ENCODE measurements at regions not wholly inside any gene's neighbourhood (a gene's known extent, or its start where the extent isn't known, plus 50 kb on each side); places are given as distances from the start of the nearest gene placed in this dataset.

- Histone ChIP-seq H3K4me3 (ENCODE audit: low read length) (no peak overlapping the region), H2AFZ (ENCODE audit: low read depth, low read length) (no peak overlapping the region), H3K9me3 (ENCODE audit: low read length) (no peaks in the 10 kb centered on the region), H3K4me1 (ENCODE audit: insufficient read depth, low read length) (peaks cover under 1% of the 10 kb centered on the region), H3K36me3 (ENCODE audit: insufficient read depth, low read length) (no peaks in the 10 kb centered on the region), H3K27me3 (ENCODE audit: insufficient read depth, low read length) (no peaks in the 10 kb centered on the region)
Measured at GRCh38 chr5:175388531-175388930, 55.5 kb downstream of the DRD1 start.

DNA sequence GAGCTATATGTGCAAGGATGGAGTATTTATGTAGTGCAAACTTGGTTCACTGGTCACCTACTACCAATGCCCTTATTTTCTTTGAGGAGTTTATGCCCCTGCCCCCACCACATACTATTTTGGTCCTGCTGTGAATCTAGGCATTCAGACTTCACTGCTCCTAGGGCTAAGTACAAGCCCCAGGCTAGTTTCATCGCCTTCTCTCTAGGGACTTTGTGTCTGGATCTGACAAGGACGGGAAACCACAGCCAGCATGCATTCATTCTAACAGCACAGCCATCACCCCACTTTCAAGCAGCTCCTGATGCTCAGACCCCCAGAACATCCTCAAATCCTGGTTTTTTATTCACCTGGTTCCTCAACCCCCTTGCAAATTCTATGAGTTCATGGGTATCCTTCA lies 56.8 kb downstream of the DRD1 start:
- no peaks in the 10 kb centered on the region for H3K9me3 ChIP-seq (ENCODE audit: low read length)
- H3K4me3 ChIP-seq (ENCODE audit: low read length) = no peak overlapping the region
- H3K4me1 ChIP-seq (ENCODE audit: insufficient read depth, low read length) = peaks cover 7% of the 10 kb centered on the region
- H3K27me3 ChIP-seq (ENCODE audit: insufficient read depth, low read length) = no peaks in the 10 kb centered on the region
- no peak overlapping the region for H2AFZ ChIP-seq (ENCODE audit: low read depth, low read length)
- no peaks in the 10 kb centered on the region for H3K36me3 ChIP-seq (ENCODE audit: insufficient read depth, low read length)

DNA sequence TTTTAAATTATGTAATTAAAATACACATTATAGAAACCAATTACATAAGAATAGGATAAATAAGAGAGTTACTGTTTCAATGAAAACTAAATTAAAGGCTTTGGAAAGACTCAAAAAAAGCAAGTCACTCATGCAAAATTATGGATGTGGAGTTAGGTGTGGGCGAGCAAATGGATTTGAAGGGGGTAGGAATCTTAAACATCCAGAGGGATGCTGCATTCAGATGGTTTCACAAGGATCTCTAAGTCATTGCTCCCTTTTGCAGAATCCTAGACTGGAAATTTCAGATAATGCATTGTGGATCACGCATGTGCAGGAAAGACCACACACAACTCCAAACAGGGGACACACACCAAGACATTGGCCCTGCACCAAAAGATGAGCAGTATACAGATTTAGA lies 57.5 kb downstream of the DRD1 start:
- Histone ChIP-seq H3K4me1 (ENCODE audit: insufficient read depth, low read length) (peaks cover 7% of the 10 kb centered on the region), H3K4me3 (ENCODE audit: low read length) (no peak overlapping the region), H3K27me3 (ENCODE audit: insufficient read depth, low read length) (no peaks in the 10 kb centered on the region), H2AFZ (ENCODE audit: low read depth, low read length) (no peak overlapping the region), H3K36me3 (ENCODE audit: insufficient read depth, low read length) (no peaks in the 10 kb centered on the region), H3K9me3 (ENCODE audit: low read length) (no peaks in the 10 kb centered on the region)

GRCh38 chr5:175385691-175386362 lies 58.2 kb downstream of the DRD1 start:
- Histone ChIP-seq H2AFZ (ENCODE audit: low read depth, low read length) (no peak overlapping the region), H3K4me1 (ENCODE audit: insufficient read depth, low read length) (peaks cover 7% of the 10 kb centered on the region), H3K4me3 (ENCODE audit: low read length) (no peak overlapping the region), H3K27me3 (ENCODE audit: insufficient read depth, low read length) (no peaks in the 10 kb centered on the region), H3K9me3 (ENCODE audit: low read length) (no peaks in the 10 kb centered on the region), H3K36me3 (ENCODE audit: insufficient read depth, low read length) (no peaks in the 10 kb centered on the region)

GRCh38 chr5:175384724-175385552 lies 59.0 kb downstream of the DRD1 start:
- Histone ChIP-seq H3K4me1 (ENCODE audit: insufficient read depth, low read length) (peaks cover 7% of the 10 kb centered on the region), H2AFZ (ENCODE audit: low read depth, low read length) (no peak overlapping the region), H3K9me3 (ENCODE audit: low read length) (no peaks in the 10 kb centered on the region), H3K4me3 (ENCODE audit: low read length) (no peak overlapping the region), H3K27me3 (ENCODE audit: insufficient read depth, low read length) (no peaks in the 10 kb centered on the region), H3K36me3 (ENCODE audit: insufficient read depth, low read length) (no peaks in the 10 kb centered on the region)

DNA sequence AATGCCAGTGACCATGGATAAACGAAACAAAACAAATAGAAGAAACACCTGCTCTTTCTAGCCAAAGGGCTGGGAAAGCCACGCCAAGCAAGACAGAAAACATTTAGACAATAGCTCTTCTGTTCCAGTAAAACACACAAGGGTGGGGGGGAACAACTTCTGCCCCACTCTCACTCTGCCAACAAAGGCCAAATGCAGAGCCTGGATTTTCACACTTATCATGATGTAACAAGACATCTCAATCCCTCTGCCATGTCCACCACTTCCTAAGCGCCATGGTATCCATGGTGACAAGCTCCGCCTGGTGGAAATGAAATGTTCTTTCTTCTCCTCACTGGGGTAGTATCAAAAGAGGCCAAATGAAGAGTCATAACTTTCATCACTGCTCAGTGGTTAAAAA lies 60.6 kb downstream of the DRD1 start:
- Histone ChIP-seq H3K36me3 (ENCODE audit: insufficient read depth, low read length) (no peaks in the 10 kb centered on the region), H3K4me1 (ENCODE audit: insufficient read depth, low read length) (peaks cover 7% of the 10 kb centered on the region), H2AFZ (ENCODE audit: low read depth, low read length) (peak overlapping the region; percentile 41), H3K27me3 (ENCODE audit: insufficient read depth, low read length) (no peaks in the 10 kb centered on the region), H3K9me3 (ENCODE audit: low read length) (no peaks in the 10 kb centered on the region), H3K4me3 (ENCODE audit: low read length) (no peak overlapping the region)

GRCh38 chr5:175382171-175382570 lies 61.8 kb downstream of the DRD1 start:
- Histone ChIP-seq H3K27me3 (ENCODE audit: insufficient read depth, low read length) (no peaks in the 10 kb centered on the region), H3K4me1 (ENCODE audit: insufficient read depth, low read length) (peaks cover 7% of the 10 kb centered on the region), H3K36me3 (ENCODE audit: insufficient read depth, low read length) (no peaks in the 10 kb centered on the region)

DNA sequence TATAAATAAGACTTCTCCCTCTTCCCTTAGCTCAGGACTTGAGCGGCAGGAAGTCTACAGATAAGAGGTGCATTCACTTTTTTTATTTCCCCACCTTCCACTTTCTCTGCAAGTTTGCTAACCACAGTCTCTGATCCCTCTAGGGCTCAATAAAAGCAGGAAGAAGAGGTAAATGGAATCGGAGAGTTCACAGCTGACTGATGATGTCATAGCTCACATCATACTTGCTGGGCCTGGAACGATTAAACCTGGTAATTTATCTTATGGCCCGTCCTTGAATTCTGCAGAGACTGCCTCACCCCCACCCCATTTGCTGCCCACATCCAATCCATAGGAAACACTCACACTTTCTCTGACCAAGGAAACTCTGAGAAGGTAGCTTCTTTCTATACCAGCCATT lies 62.9 kb downstream of the DRD1 start:
- H3K9me3 ChIP-seq (ENCODE audit: low read length) = no peaks in the 10 kb centered on the region

More at GRCh38 chr5:175382171-175382570, 61.8 kb downstream of the DRD1 start:
- no peaks in the 10 kb centered on the region for H3K9me3 ChIP-seq (ENCODE audit: low read length)
- H3K4me3 ChIP-seq (ENCODE audit: low read length) = no peak overlapping the region
- no peak overlapping the region for H2AFZ ChIP-seq (ENCODE audit: low read depth, low read length)

GRCh38 chr5:175380701-175381100 lies 63.3 kb downstream of the DRD1 start:
- no peaks in the 10 kb centered on the region for H3K9me3 ChIP-seq (ENCODE audit: low read length)
- peaks cover 7% of the 10 kb centered on the region for H3K4me1 ChIP-seq (ENCODE audit: insufficient read depth, low read length)
- H3K36me3 ChIP-seq (ENCODE audit: insufficient read depth, low read length) = no peaks in the 10 kb centered on the region
- H3K4me3 ChIP-seq (ENCODE audit: low read length) = no peak overlapping the region
- H3K27me3 ChIP-seq (ENCODE audit: insufficient read depth, low read length) = no peaks in the 10 kb centered on the region
- no peak overlapping the region for H2AFZ ChIP-seq (ENCODE audit: low read depth, low read length)

More for the DNA sequence above, 62.9 kb downstream of the DRD1 start:
- Histone ChIP-seq H3K36me3 (ENCODE audit: insufficient read depth, low read length) (no peaks in the 10 kb centered on the region), H2AFZ (ENCODE audit: low read depth, low read length) (no peak overlapping the region), H3K4me1 (ENCODE audit: insufficient read depth, low read length) (peaks cover 7% of the 10 kb centered on the region), H3K27me3 (ENCODE audit: insufficient read depth, low read length) (no peaks in the 10 kb centered on the region), H3K4me3 (ENCODE audit: low read length) (no peak overlapping the region)

- Histone ChIP-seq H3K4me3 (ENCODE audit: low read length) (no peak overlapping the region), H3K27me3 (ENCODE audit: insufficient read depth, low read length) (no peaks in the 10 kb centered on the region)
Measured at GRCh38 chr5:175379867-175380266, 64.1 kb downstream of the DRD1 start.

DNA sequence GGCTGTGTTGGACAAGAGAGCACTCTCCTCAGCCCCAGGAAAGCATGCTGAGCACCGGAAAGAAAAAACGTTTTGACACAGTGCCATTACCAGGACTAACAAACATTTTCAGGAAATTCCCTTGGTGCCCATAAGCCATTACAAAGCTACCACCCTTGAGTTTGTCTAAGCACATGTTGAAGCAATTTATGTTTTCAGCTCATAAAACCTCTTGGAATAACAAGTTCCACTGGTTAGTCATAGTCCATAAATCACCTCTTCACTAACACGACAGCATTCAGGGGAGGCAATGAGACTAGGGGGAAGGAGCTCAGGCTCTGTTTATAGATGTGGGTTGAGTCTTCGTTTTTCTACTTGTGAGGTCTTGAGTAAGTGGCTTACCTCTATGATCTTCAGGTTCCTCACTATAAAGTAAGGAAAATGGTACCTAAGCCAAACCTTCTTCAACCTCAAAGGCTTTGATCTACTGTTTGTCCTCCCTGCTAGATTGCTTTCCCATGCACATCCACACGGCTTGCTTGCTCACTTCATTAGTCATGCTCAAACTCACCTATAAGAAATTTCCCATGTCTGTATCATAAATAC lies 65.4 kb downstream of the DRD1 start:
- H2AFZ ChIP-seq (ENCODE audit: low read depth, low read length) = no peak overlapping the region
- no peaks in the 10 kb centered on the region for H3K36me3 ChIP-seq (ENCODE audit: insufficient read depth, low read length)
- H3K4me3 ChIP-seq (ENCODE audit: low read length) = no peak overlapping the region
- no peaks in the 10 kb centered on the region for H3K9me3 ChIP-seq (ENCODE audit: low read length)
- peaks cover 6% of the 10 kb centered on the region for H3K4me1 ChIP-seq (ENCODE audit: insufficient read depth, low read length)
- no peaks in the 10 kb centered on the region for H3K27me3 ChIP-seq (ENCODE audit: insufficient read depth, low read length)

More at GRCh38 chr5:175379867-175380266, 64.1 kb downstream of the DRD1 start:
- Histone ChIP-seq H2AFZ (ENCODE audit: low read depth, low read length) (no peak overlapping the region), H3K4me1 (ENCODE audit: insufficient read depth, low read length) (peaks cover 7% of the 10 kb centered on the region), H3K9me3 (ENCODE audit: low read length) (no peaks in the 10 kb centered on the region), H3K36me3 (ENCODE audit: insufficient read depth, low read length) (no peaks in the 10 kb centered on the region)

GRCh38 chr5:175377816-175378215 lies 66.2 kb downstream of the DRD1 start:
- Histone ChIP-seq H3K4me1 (ENCODE audit: insufficient read depth, low read length) (no peaks in the 10 kb centered on the region), H2AFZ (ENCODE audit: low read depth, low read length) (no peak overlapping the region), H3K9me3 (ENCODE audit: low read length) (no peaks in the 10 kb centered on the region)

DNA sequence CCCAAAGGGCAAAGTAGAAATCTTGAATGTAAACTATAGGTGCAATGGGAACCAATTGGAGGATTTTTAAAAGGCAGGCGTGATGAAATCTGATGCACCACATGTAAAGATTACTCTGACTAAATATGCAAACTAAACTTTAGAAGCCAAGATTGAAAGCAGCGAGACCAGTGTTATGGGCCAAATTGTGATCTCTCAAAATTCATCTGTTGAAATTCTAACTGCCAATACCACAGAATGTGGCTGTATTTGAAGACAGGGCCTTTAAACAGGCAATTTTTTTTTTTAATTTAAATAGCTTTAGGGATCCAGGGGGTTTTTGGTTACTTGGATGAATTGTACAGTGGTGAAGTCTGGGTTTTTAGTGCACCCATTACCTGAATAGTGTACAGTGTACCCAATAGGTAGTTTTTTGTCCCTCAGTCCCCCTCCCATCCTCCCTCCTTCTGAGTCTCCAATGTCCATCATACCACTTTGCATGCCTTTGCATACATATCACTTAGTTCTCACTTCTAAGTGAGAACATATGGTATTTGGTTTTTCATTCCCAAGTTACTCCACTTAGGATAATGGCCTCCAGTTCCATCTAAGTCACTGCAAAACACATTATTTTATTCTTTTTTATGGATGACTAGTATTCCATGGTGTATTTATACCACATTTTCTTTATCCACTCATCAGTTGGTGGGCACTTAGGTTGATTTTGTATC lies 69.7 kb downstream of the DRD1 start:
- Histone ChIP-seq H3K4me3 (ENCODE audit: low read length) (no peak overlapping the region), H3K9me3 (ENCODE audit: low read length) (no peaks in the 10 kb centered on the region), H3K4me1 (ENCODE audit: insufficient read depth, low read length) (no peaks in the 10 kb centered on the region), H3K36me3 (ENCODE audit: insufficient read depth, low read length) (no peaks in the 10 kb centered on the region), H3K27me3 (ENCODE audit: insufficient read depth, low read length) (no peaks in the 10 kb centered on the region), H2AFZ (ENCODE audit: low read depth, low read length) (no peak overlapping the region)

More at GRCh38 chr5:175377816-175378215, 66.2 kb downstream of the DRD1 start:
- Histone ChIP-seq H3K27me3 (ENCODE audit: insufficient read depth, low read length) (no peaks in the 10 kb centered on the region), H3K4me3 (ENCODE audit: low read length) (no peak overlapping the region), H3K36me3 (ENCODE audit: insufficient read depth, low read length) (no peaks in the 10 kb centered on the region)
